Colonic mucosa (tissue), 4 donors: ENCODE measurements at regions not wholly inside any gene's neighbourhood (a gene's known extent, or its start where the extent isn't known, plus 50 kb on each side); places are given as distances from the start of the nearest gene placed in this dataset.

ENCODE experiments used
- DNase-seq: peaks from one replicate; pipeline ENCODE4 v3.0.0-alpha.2; 2020
- H3K27ac ChIP-seq: fragments of 200-600 bp; one replicate; pipeline ENCODE4 v1.8.0; 2021
- H3K27me3 ChIP-seq: fragments of 200-600 bp; one replicate; pipeline ENCODE4 v1.8.0; 2021
- H3K36me3 ChIP-seq: fragments of 200-600 bp; one replicate; pipeline ENCODE4 v1.8.0; 2021
- H3K4me1 ChIP-seq: fragments of 200-600 bp; one replicate; pipeline ENCODE4 v1.8.0; 2021; ENCODE audit warnings: mild to moderate bottlenecking
- H3K4me3 ChIP-seq: fragments of 200-600 bp; one replicate; pipeline ENCODE4 v1.8.0; 2021
- H3K9ac ChIP-seq, 2 donors: one replicate each; pipeline ENCODE4 v1.7.0; 2013; ENCODE audit warnings: control low read depth in 2 of 2, low read depth in 2 of 2, low read length in 2 of 2
- H3K9me3 ChIP-seq: fragments of 200-600 bp; one replicate; pipeline ENCODE4 v1.8.0; 2021
- intact Hi-C: fragments of 100-400 bp; cut with DNase I; formaldehyde crosslinking; loops from one replicate; pipeline ENCODE4 v1.14.1; 2022
- TF ChIP-seq, protein P1 (sequence below): fragments of 200-600 bp; IDR thresholded peaks from one replicate; pipeline ENCODE4 v1.8.0; 2022; ENCODE audit warnings: antibody characterized with exemption, mild to moderate bottlenecking
- donor health status: healthy.
- donor health status: DM: no; HTN: no; CAD: no.
- donor health status: DM: no; HTN: no; CAD: no.

DNA sequence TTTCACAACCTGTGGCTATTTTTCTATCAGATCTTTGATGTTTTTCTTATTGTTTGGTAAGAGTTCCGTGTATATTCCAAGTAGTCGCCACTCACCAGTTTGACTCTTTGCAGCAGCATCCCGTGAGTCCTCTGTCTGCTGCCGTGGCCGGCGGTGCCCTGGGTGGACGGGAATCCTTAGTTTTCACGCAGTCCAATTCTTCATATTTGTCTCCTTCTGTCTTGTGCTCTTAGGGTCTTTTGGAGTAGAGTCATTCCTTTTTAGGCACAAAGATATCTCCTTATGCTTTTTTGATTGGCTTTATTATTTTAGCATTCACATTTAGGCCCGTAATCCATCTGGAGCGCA is 94.9 kb upstream of the MSX1 start:
- DNase-seq, result no peak
- H3K4me3 ChIP-seq, result no peak overlapping the region
- H3K36me3 ChIP-seq, result no peaks in the 10 kb centered on the region
- no peak overlapping the region for H3K27ac ChIP-seq
- H3K9ac ChIP-seq, result no peak overlapping the region
- no peaks in the 10 kb centered on the region for H3K9me3 ChIP-seq
- TF ChIP-seq, protein P1, sequence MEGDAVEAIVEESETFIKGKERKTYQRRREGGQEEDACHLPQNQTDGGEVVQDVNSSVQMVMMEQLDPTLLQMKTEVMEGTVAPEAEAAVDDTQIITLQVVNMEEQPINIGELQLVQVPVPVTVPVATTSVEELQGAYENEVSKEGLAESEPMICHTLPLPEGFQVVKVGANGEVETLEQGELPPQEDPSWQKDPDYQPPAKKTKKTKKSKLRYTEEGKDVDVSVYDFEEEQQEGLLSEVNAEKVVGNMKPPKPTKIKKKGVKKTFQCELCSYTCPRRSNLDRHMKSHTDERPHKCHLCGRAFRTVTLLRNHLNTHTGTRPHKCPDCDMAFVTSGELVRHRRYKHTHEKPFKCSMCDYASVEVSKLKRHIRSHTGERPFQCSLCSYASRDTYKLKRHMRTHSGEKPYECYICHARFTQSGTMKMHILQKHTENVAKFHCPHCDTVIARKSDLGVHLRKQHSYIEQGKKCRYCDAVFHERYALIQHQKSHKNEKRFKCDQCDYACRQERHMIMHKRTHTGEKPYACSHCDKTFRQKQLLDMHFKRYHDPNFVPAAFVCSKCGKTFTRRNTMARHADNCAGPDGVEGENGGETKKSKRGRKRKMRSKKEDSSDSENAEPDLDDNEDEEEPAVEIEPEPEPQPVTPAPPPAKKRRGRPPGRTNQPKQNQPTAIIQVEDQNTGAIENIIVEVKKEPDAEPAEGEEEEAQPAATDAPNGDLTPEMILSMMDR, result no peak
- intact Hi-C loops, result no loop called here
- no peaks in the 10 kb centered on the region for H3K27me3 ChIP-seq
- H3K4me1 ChIP-seq, result no peaks in the 10 kb centered on the region

DNA sequence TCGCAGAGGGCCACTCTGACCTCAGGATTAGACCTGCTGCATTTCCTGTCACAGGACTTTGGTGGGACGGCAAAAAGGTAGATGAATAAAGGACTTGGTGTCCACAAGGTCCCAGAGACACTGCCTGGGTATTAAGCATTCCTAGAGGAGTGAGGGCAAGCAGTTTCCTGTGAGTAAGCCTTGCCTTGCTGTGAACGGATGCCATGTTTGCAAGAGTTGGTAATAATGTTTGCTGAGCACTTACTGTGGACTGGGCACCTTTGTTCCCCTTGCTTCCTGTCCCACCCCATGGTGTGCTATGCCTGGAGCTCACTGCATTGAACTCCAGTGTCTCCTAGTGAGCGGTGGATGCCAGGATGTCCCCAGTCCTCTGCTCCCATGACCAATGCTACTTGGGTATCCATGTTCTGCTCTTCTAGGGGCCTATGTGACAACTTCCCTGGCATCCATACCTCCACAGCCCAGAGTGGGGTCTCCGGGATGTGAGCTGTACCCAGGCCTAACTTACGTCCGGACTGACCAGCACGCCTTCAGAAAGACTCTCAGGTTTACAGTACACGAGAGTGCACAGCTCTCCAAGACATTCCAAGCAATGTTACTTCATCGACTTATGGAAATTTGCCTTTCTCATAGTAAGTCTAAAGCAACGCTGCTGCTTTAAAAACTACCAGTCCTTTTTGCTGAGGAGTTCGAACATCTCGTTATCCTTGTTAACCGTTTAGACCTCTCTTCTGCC is 95.5 kb upstream of the MSX1 start:
- Histone ChIP-seq H3K27me3 (no peaks in the 10 kb centered on the region), H3K27ac (no peak overlapping the region), H3K4me3 (no peak overlapping the region), H3K36me3 (no peaks in the 10 kb centered on the region), H3K9me3 (no peaks in the 10 kb centered on the region), H3K9ac (no peak overlapping the region), H3K4me1 (no peaks in the 10 kb centered on the region)
- intact Hi-C loops, result no loop called here
- no peak for DNase-seq
- TF ChIP-seq, protein P1, result no peak

DNA sequence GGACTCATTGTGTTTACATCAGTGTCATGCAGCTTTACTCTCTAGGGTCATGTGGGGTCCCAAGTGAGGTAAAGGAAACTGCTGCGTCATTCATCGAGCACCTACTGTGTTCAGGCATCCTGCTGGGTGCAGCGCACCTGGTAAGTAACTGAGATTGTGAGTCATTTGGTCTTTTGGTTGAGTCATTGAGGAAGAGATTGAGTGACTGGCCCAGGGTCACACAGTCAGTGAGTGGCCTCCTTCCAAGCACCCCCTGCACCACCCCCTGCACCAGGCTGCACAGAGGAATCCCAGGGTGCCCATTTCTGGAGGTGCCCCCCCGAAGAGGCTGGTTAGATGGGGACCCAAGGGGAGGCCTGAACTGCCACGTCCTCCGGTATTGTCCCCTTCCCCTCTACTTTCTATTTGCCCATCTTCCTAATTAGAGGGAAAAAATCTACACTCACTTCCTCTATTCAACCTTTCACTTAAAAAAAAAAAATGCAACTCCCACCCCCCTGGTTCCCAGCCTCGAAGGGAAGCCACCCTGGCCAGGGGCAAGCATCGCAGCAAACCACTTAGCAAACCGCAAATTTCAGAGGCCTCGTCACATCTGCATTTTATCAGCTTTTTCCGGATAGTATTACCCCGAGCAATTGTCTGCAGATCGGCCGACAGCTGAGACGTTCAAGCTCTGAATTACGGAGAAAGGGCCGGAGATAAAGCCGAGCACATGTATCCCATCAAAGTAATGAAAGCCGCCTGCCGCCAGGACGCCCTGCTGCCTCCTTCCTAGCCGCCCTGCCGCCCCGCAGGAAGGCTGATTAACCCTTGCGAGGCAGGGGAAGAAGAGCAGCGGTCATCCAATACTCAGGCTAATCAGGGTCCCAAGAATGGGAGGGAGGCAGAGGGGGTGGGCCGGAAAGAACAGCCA is 96.3 kb upstream of the MSX1 start:
- no peaks in the 10 kb centered on the region for H3K27me3 ChIP-seq
- TF ChIP-seq, protein P1, result no peak
- no peak overlapping the region for H3K27ac ChIP-seq
- intact Hi-C loops, result no loop called here
- H3K4me3 ChIP-seq, result no peak overlapping the region
- no peaks in the 10 kb centered on the region for H3K9me3 ChIP-seq
- no peak for DNase-seq
- no peaks in the 10 kb centered on the region for H3K4me1 ChIP-seq
- no peak overlapping the region for H3K9ac ChIP-seq
- H3K36me3 ChIP-seq, result no peaks in the 10 kb centered on the region

DNA sequence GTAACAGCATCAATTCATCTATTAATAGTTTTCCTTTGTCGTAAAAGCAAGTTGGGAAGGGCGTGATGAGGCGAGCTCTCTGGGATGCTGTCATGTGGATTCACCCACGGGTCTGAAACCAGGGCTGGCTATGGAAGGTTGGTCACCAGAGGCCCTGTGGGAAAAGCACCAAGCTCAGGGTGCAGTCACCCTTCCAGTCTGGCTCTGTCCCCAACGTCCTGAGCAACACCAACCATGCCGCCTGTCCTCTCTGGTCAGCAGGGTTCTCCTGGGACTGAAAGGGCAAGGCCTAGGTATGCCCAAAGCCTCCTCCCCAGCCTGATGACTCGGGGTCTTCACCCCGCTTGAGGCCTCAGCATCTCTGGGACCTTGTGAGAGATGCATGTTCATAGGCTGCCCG is 97.2 kb upstream of the MSX1 start:
- Histone ChIP-seq H3K9me3 (no peaks in the 10 kb centered on the region), H3K27me3 (no peaks in the 10 kb centered on the region), H3K36me3 (no peaks in the 10 kb centered on the region), H3K9ac (no peak overlapping the region), H3K4me3 (no peak overlapping the region), H3K4me1 (no peaks in the 10 kb centered on the region), H3K27ac (no peak overlapping the region)
- no peak for DNase-seq
- TF ChIP-seq, protein P1, result no peak
- intact Hi-C loops, result no loop called here

DNA sequence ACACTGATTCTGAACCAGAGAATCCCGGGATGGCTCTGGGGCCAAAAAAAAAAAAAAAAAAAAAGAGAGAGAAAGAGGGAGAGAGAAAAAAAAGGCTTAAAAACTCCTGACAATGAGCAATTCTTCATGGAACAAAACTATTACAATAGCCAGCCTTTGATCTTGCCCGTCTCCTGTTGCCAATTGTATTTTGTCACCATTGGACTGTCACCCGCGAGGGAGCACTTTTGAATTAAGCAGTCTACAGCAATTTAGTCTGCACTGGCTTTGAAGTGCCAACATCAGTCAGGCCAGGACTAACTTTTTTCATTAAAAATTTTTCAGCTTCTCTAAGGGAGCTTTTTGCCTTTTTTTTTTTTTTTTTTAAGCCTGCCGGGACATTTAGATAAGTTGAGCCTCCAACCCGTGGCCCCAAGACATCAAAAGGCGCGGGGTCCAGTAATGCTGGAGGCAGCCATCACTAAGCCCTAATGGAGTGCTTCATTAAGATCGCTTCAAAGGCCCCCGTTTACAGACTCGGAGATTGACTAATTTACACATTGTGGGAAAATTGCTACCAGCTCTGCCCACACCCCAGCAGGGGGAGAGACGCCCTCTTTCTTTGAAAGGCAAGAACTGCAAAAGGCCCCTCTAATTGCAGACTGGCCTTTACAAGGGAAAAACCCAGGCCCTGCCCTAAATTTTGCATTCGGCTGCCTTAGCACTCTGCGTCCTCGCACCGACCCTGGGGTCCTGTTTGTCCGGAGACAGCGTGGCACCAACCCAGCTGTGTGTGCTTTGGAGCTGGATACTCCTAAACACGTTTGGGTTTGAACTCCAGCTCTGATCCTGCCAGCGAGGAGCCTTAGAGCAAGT is 98.1 kb upstream of the MSX1 start:
- intact Hi-C loops, result no loop called here
- Histone ChIP-seq H3K27me3 (no peaks in the 10 kb centered on the region), H3K36me3 (no peaks in the 10 kb centered on the region), H3K9ac (no peak overlapping the region), H3K9me3 (no peaks in the 10 kb centered on the region), H3K4me3 (no peak overlapping the region), H3K4me1 (no peaks in the 10 kb centered on the region), H3K27ac (no peak overlapping the region)
- TF ChIP-seq, protein P1, result no peak
- no peak for DNase-seq
